CD4-positive, alpha-beta T cell treated with Interleukin-15 for 4 hours (primary cell): ENCODE measurements at regions not wholly inside any gene's neighbourhood (a gene's known extent, or its start where the extent isn't known, plus 50 kb on each side); places are given as distances from the start of the nearest gene placed in this dataset.
A peak's percentile ranks its signal among the peaks of the same experiment; 100 is the strongest.
"Not testable (repeated sequence)": the region's sequence is repeated elsewhere in the genome, so short reads cannot be mapped to it uniquely, and the experiment has no call there.

ENCODE experiments used
- DNase-seq: peaks from one replicate; pipeline ENCODE4 v3.0.0-alpha.2; 2020; ENCODE audit warnings: low spot score

DNA sequence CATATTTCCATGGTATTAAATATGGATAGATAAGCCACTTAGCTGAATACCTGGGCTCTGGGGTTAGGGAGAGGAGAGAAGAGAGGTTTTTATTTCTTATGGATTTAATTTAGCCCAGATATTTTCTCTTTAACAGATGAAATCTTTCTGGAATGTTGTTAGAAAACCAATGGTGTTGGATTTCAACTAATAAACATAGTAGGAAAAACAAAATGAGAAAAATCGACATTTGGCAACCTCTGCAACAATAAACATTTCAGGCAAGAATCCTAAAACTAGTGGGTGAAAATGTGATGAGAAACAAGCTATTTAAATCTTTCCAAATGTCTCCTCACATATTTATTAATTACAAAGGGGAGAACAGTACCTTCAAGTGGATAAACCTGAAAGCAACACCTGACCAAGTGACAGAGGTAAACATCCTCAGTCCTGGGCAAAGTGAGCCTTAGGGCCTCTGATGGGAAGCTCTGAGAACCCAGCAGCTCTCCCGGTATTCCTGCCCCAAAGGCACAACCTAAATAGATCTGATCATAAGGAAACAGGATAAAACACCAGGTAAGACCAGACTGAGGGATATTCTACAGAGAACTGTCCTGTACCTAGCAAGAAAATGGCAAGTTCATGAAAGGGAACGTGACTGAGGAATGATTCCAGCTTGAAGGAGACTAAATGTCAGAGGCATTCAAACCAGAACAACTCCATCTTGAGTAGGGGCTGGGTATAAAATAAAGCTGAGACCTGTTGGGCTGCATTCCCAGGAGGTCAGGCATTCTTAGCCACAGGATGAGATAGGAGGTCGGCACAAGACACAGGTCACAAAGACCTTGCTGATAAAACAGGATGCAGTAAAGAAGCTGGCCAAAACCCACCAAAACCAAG, 163.7 kb downstream of the ESM1 start:
- no peak for DNase-seq

DNA sequence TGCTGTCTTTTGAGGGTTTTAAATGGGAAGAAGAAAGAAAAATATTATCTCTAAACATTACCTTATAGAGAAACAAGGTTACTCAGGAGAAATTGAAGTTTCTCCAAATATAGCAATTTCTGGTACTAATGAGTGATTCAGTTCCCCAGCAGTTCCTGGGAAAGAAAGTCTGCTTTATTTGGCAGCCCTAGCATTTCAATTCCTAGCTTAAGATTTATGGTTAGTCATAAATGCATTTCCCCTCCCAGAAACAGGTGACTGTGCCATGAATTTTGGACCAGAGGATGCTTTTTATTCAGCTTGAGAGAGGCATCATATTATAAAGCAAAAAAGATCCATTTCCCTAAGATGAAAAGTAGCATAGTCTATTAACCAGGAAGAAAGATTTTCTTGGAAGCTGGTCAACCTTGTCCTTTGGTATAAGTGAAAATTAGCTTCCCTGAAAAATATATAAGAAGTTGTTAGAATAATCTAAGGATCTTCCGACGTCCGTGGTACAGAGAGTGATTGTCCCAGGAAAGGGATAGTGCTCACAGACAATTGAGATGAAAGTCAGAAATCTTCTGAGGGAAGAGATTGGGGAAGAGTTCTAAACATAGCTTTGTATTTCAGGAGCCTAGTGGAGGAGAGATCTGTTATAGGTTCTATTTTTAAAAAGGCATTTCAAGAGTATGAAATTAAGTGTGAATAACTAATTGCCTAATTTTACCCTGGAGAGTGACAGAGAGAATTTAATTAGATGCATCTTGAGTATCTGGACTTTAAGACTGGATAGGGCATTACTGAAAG, 164.9 kb downstream of the ESM1 start:
- no peak for DNase-seq

DNA sequence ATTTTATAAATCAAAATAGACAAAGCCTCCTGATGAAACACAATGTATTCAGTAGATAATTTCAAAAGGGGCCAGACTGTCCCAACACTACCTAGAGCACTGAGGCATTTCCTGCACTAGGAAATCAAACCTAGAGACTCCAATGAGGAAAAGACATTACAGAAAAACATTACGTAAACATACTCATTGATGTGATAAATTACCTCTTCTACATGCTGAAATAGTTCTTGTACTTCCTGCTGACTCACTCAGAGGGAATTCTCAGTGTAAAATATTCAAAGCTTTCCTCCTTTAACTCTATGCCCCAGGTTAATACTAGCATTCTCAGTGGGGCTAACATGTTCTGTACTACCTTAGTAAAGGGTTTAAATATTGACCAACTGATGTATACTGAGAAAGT, 178.0 kb downstream of the ESM1 start:
- DNase-seq = no peak

DNA sequence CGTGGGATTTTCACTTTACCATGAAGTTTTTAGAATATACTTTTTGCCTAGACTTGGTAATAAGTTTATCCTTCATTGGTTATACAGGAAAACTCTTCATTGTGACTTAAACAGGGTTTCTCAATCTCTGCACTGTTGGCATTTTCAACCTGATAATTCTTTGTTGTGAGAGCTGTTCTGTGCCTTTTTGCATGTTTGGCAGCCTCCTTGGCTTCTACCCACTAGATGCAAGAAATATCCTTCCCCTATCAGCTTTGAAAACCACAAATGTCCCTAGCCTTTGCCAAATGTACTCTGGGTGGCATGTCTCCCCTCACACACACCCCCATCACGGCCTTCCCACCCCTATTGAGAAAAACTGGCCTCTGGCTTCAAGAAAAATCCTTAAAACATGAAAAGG, 180.9 kb downstream of the ESM1 start:
- DNase-seq = no peak

DNA sequence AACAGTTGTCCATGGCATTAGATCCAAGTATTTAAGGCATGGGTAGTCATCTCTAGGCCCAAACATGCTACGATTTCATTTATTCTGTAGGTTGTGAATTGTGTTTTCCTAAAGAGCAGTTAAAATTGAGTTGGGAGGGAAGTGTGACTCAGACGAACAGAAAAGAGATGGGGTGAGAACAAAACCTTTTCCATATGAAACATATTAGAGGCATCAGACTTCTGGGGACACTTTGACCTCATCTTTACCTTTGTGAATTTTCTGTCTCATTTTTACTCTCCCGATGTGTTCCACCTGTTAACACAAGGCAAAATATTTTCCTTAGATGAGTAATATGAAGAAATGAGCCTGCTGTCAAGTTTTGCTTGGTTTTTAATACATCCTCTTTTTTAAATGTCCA, 181.3 kb downstream of the ESM1 start:
- DNase-seq = no peak

DNA sequence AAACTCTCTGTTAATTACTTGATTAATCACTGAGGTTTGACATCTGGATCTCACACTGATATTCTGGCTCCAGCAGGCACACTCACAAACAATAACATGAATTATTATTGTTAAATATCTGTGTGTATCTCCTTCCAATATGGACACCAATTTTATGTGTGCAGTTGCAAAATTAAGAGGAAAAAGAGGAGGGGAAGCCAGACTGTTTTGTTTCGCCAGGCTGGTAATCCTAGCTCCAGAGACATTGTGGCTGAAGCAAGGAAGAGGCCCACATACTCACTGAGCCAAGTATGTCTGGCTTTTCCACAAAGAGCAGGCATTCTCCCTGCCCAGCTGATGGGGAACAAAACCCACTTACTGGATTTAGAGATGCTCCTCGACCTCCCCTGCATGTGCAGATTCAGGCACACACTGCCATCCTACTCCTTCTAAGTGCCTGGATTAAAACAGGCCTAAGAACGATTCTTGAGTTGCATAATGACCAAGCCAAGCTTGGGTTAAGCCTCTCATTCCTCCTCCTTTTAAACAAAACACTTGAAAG, 181.9 kb downstream of the ESM1 start:
- no peak for DNase-seq

DNA sequence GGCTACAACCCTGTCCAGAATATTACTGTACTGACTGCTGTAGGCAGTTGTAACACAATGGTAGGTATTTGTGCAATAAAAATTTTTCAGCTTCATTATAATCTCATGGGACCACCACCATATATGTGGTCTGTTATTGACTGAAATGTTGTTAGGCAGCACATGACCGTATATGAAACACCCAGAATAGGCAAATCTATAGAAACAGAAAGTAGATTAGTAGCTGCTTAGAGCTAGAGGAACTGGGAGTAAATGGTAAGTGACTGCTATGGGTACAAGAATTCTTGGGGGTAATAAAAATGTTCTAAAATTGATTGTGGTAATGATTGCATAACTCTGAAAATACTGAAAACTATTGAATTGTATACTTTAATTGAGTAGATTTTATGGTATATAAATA, 185.7 kb downstream of the ESM1 start:
- DNase-seq = no peak

DNA sequence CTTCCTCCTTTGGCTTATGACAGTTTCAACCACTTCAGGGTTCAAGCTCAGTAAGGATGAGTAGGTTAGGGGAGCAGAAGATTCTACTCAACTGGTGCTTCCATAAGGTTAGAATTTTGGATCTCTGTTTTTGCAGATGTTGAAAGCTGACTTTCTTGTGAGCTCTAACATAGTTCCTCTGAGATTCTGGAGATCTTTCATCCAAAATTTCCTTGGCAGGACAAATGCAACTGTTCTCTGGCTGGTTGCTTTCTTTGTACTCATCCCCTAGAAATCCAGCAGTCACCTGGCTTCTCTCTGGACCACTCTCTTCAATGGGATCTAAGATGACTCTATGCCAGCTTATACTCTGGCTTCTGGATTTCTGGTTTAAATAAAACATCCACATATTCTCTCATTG, 189.6 kb downstream of the ESM1 start:
- DNase-seq = no peak

DNA sequence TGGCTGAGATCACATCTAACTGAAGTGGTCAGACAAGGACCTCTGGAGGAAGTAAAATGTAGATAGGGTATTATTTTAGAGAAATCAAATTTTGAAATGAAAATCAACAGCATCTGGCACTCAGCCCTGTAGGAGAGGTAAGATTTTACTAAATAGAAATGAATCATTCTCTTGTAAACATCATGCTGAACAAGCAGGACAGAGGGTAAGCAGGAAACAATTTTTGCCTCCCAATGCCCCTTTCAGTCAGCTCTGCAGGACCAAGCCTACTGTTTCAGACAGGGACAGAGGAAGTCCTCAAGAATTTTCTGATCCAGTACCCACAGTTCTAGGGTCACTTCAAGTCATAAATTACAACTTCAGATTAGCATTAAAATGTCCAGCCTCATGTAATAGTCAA, 190.1 kb downstream of the ESM1 start:
- DNase-seq = no peak

DNA sequence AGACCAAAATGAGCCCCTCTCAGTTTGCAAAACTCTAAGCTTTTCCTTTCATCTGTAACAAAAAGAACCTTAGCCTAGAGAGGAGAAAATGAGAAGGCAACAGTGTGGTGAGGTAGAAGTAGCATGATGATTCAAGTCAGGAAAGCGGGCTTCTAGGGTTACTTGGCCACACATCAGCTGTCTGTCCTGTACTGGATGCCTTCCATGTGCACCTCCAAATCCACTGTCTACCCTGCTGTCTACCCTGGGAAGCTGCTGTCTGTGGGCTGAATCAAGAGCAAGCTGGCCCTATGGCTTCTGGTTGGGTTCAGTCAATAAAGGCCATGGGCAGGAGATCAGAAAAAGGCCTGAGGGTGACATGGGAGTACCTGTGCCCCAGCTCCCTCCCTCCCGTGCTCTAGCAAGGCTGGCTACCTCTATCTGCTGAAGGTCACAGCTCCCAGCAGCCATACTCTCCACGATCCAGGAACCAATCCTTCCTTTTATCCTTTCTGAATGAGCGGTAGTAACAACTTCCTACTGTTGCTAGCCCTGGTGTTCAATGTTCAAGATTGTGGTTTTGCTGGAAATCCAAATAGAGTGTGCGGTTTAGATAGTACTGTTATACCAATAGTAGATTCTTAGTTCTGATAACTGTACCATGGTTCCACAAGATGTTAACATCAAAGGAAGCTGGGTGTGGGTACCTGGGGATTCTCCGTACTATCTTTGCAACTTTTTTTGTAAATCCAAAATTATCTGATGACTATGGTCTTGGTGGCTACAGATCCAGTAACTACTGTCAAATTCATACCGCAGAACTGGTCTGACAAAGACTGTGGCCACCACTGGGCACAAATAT, 191.0 kb downstream of the ESM1 start:
- no peak for DNase-seq

DNA sequence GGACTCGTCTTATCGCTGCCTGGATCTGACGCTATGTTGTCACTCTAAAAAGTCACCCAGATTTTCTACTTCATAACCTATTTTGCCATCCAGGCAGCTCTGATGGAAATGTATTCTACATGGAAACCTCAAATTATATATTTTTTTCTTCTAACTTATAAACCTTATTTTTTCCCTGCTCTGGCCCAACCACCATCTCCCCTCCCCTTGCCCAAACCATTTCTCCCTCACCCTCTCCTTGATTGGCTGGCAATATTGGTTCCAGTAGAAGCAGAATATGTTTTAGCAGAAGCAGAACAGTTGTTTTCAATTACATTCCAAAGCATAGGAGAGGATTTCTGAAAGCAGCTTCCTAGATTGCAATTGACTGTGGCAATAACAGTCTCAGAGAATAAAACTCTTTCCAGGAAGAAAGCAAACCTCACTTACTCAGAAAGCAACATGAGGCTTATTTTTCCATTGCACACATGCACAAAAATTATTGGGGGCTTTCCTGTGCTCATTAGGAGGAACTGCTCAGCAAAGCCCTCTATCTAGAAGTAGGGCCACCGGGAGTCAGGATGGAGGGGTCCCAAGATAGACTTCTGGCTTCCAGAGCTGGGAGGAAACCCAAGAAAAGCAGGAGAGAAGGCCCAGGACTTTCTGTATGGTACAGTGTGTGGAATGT, 191.8 kb downstream of the ESM1 start:
- no peak for DNase-seq

DNA sequence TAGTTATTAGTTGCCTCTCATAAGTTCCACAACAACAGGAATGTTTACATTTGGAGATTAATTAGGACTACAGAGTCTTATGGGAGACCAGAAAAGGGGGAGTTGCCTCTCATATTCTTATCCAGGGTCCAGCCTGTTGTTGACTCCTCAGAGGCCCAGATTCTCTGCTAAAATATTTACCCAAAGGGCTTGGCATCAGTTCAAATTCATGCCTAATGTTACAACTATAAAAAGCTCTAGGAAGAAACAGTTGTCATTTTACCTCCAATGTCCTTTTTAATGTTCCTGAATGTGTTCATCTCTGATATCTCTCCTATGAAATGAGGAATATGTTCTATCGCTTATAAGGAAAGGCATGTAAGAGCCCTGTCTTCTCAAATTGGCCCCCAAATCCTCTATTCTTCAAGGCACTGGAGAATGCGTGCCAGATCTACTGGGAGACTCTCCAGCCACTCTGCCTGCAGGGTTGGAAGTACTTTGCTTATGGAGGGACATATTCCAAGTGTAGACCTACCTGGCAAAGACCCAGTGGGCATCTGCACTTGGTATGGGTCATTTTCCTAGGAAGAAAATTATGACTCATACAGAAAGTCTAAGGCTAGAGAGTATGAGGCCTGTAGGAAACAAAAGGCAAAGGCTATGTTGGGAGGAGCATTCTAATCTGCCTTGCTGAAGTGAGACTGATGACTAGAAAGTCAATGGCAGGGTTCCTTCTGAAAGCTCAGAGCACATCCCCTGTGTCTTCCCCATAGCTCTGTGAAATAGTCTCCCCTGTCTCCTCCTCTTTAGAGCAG, 192.6 kb downstream of the ESM1 start:
- no peak for DNase-seq

DNA sequence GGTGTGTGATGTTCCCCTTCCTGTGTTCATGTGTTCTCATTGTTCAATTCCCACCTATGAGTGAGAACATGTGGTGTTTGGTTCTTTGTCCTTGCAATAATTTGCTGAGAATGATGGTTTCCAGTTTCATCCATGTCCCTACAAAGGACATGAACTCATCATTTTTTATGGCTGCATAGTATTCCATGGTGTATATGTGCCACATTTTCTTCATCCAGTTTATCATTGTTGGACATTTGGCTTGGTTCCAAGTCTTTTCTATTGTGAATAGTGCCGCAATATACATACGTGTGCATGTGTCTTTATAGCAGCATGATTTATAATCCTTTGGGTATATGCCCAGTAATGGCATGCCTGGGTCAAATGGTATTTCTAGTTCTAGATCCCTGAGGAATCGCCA, 197.5 kb downstream of the ESM1 start:
- not testable (repeated sequence) for DNase-seq

DNA sequence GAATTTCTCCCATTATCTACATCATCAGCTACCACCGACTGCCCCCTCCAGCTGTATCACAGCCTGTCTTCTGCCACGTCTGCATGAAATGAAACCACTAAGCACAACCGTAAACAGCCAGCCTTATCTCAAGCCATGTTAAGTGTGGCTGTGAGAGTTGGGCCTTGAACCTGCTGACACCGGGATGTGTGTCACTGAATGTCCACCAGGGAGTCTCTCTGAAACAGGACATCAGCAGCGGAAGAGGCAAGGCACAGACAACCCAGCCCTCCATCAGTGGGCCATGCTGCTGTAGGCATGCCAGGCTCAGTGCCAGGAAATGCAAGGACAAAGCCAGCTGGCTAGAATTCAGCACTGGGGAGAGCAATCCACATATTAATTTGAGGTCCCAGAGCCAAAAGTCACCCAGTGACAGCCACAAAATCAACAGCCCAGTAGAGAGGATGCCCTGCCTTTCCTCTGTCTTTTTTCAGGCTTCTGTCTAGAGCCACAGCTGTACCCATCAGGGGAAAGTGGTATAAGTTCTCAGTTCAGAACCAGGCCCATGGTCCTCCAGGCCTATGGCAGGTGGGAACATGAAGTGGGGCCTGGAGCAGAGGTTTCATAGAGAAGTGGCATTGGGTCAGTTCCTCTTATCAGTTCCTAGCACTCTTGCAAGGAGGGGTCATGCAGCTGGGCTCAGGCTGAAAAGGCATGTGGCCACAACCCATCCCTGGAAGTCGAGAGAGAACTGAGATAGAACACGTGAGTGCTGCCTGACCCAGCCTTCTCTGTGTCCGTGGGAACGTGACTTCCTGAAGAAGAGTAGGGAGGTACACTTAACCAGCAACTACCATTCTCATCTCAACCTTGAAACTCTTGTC, 199.4 kb downstream of the ESM1 start:
- peak; percentile 8 for DNase-seq

DNA sequence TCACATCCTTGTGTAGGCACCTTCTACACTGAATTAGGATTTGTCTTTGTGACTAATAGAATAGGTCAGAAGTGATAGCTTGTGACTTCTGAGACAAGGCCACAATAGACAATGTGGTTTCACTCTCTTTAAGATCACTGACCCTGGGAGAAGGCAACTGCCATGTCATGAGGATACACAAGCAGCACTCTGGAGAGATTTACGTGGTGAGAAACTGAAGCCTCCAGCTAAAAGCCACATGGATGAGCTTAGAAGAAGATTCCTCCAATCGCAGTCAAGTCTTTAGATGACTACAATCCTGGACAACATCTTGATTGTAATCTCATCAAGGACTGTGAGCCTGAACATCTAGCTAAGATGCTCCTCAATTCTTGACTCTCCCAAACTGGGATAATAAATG, 206.6 kb downstream of the ESM1 start:
- no peak for DNase-seq

DNA sequence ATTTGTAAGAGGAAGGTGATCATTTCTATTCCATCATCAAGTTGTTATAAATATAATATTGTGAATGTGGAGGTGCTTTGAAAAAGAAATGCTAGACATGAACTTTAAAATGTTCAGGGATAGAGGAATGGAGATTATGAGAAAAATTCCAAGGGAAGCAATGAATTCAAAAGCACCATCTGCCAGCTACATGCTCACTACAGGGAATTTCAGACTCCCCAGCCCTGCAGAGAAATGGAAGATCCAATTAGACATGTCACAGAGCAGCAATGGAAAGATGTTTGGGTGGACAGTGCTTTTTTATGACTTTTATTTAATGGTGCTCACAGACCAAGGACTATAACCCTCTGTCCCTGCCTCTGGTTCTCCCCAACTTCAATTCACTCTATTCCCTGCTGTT, 209.7 kb downstream of the ESM1 start:
- no peak for DNase-seq

DNA sequence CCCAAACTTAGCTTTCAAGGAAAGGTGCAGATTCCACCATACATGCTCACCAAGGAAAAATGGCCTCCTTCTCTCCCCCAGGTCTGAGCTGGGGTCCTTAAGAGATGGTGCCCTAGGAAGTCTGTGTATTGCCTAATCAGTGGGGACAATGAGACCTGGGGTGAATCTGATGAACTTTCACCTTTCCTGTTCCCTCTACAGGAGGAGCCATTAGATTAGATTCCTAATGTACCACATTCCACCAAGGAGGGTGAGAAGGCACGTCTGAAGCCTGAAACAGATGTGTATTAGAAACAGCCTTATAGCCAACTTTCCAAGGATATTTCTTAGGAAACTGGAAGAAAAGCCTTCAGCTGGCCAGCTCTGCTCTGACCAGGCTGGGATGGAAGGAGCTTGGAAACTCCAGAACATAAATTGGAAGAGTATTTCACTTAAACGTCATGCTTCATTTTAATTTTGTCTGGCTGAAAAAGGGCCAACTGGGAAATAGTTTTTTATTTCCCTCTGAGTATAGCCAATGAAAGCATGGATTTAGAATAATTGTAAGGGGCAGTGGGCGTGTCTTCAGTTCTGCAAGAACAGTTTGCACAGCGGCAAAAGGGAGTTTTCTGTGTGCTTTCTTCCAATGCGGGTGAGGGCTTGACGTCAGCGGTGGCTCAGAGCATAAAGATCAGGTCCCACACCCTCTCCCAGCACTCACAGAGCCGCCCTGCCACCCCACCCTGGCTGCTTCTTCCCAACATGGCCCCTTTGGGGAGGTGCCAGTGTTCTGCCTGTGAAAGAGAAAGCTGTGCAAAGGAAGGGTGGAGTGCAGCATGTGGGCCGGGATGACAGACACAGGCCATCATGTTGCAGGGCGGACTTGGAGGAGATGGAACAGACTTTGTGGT, 210.9 kb downstream of the ESM1 start:
- no peak for DNase-seq

DNA sequence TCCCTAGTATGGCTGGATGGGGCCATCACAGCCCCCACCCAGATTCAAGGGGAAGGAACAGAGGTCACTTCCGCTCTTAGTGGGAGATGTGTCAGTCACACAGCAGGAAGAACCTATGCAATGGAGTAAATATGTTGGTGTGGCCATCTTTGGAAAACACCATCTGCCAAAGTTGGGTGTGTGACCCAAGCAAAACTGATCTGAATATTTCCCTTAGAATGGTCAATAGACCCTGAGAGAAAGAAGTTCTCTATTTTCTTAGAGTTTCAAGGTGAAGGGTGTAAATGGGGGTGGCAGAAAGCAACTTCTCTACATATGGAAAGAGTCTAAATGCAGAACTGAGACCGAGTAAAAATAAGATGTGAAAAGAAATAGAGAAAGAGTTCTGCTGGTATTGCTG, 212.7 kb downstream of the ESM1 start:
- no peak for DNase-seq

DNA sequence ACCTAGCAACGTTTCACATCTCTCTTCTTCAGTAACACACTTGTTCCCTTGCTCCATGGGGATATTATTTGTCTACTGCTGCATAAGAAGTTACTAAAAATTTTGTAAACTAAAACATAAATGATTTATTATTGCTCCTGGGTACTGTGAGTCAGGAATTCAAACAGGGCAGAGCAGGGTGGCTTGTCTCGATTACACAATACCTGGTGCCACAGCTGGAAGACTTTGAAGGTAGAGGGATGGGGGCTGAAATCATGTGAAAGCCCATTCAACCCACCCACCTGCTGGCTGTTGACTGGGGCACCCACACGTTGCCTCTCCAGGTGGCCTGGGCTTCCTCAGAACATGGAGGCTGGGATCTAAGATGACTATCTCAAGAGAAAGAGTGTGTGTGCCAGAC, 213.2 kb downstream of the ESM1 start:
- no peak for DNase-seq
